Prostate gland (tissue), 2 donors: ENCODE measurements at regions not wholly inside any gene's neighbourhood (a gene's known extent, or its start where the extent isn't known, plus 50 kb on each side); places are given as distances from the start of the nearest gene placed in this dataset.

Source experiments
- DNase-seq: peaks from one replicate; pipeline ENCODE4 v3.0.0-alpha.2; 2019; ENCODE audit warnings: low spot score
- H3K27ac ChIP-seq, 2 donors: fragments of 200-600 bp; sonication (generic); 2 replicates each; pipeline ENCODE4 v1.5.1; 2017 to 2019
- H3K27me3 ChIP-seq: fragments of 200-600 bp; sonication (generic); replicated peaks from 2 replicates; pipeline ENCODE4 v1.5.1; 2019; ENCODE audit not compliant: insufficient read depth
- H3K36me3 ChIP-seq, 2 donors: fragments of 200-600 bp; sonication (generic); 1 replicate in 1 of 2; 2 replicates in 1 of 2; pipeline versions ENCODE4 v1.5.1 to v1.8.1; 2017 to 2019
- H3K4me1 ChIP-seq: fragments of 200-600 bp; sonication (generic); replicated peaks from 2 replicates; pipeline ENCODE4 v1.5.1; 2019
- H3K4me3 ChIP-seq, 2 donors: fragments of 200-600 bp; sonication (generic); 2 replicates each; pipeline ENCODE4 v1.5.1; 2017 to 2019
- H3K9me3 ChIP-seq: fragments of 200-600 bp; sonication (generic); 2 replicates; pipeline ENCODE4 v1.5.1; 2017
- CTCF ChIP-seq, 4 experiments: fragments of 200-600 bp in 2 of 4; fragments of 450-650 bp in 2 of 4; sonication (generic) in 2 of 4; IDR thresholded peaks; 1 replicate in 3 of 4; 2 replicates in 1 of 4; pipeline ENCODE4 v1.5.1; 2016 to 2019; ENCODE audit warnings: antibody characterized with exemption in 4 of 4, mild to moderate bottlenecking in 2 of 4, moderate library complexity in 2 of 4
- POLR2A ChIP-seq: fragments of 450-650 bp; IDR thresholded peaks from one replicate; pipeline ENCODE4 v1.6.1; 2016; ENCODE audit warnings: antibody characterized with exemption, mild to moderate bottlenecking
- POLR2AphosphoS5 ChIP-seq: sonication (generic); formaldehyde crosslinking; IDR thresholded peaks from one replicate; pipeline ENCODE4 v1.6.1; 2017; ENCODE audit warnings: antibody characterized with exemption
- WGBS: methylation state at CpG from one replicate; pipeline ENCODE4 v1.1.5; 2018; 5-methylcytosine and 5-hydroxymethylcytosine counted together
- intact Hi-C: fragments of 100-400 bp; cut with DNase I; formaldehyde crosslinking; loops from one replicate; pipeline ENCODE4 v1.14.2; 2022

- intact Hi-C loops: no loop called here
- Histone ChIP-seq H3K4me1 (no peaks in the 10 kb centered on the region), H3K36me3 (no peaks in the 10 kb centered on the region), H3K27me3 (no peaks in the 10 kb centered on the region), H3K27ac (no peak overlapping the region), H3K9me3 (no peaks in the 10 kb centered on the region), H3K4me3 (no peak overlapping the region)
- TF ChIP-seq POLR2A (no peak), CTCF (IDR thresholded peaks at IDR 0.05) (no peak), POLR2AphosphoS5 (no peak)
- no peak for DNase-seq
- 97% methylated on average over 2 of the region's 2 CpGs for WGBS
Observed at GRCh38 chr18:78087338-78087737, 837.7 kb downstream of the GALR1 start.

GRCh38 chr18:78090584-78090983, 840.9 kb downstream of the GALR1 start:
- Histone ChIP-seq H3K36me3 (no peaks in the 10 kb centered on the region), H3K4me1 (no peaks in the 10 kb centered on the region), H3K4me3 (no peak overlapping the region), H3K27ac (no peak overlapping the region), H3K9me3 (no peaks in the 10 kb centered on the region), H3K27me3 (no peaks in the 10 kb centered on the region)
- intact Hi-C loops: no loop called here
- 27% methylated on average over 11 of the region's 11 CpGs for WGBS
- no peak for DNase-seq
- no peak for TF ChIP-seq POLR2A
- no peak for TF ChIP-seq CTCF (IDR thresholded peaks at IDR 0.05)
- peak; percentile 23 for TF ChIP-seq POLR2AphosphoS5

GRCh38 chr18:78092901-78093300, 843.3 kb downstream of the GALR1 start:
- no peaks in the 10 kb centered on the region for H3K36me3 ChIP-seq
- no peaks in the 10 kb centered on the region for H3K4me1 ChIP-seq
- no peak overlapping the region for H3K27ac ChIP-seq
- intact Hi-C loops: no loop called here
- H3K27me3 ChIP-seq: no peaks in the 10 kb centered on the region
- TF ChIP-seq POLR2A (no peak), CTCF (IDR thresholded peaks at IDR 0.05) (no peak), POLR2AphosphoS5 (no peak)
- H3K9me3 ChIP-seq: no peaks in the 10 kb centered on the region
- WGBS: 93% methylated on average over 2 of the region's 2 CpGs
- no peak overlapping the region for H3K4me3 ChIP-seq
- DNase-seq: no peak

- DNase-seq: no peak
- no peaks in the 10 kb centered on the region for H3K36me3 ChIP-seq
- H3K27me3 ChIP-seq: no peaks in the 10 kb centered on the region
- no peak overlapping the region for H3K27ac ChIP-seq
- no peaks in the 10 kb centered on the region for H3K4me1 ChIP-seq
- 82% methylated on average over 15 of the region's 15 CpGs for WGBS
- intact Hi-C loops: no loop called here
- H3K4me3 ChIP-seq: no peak overlapping the region
- H3K9me3 ChIP-seq: no peaks in the 10 kb centered on the region
- TF ChIP-seq POLR2A: no peak
- TF ChIP-seq CTCF (IDR thresholded peaks at IDR 0.05): no peak
- TF ChIP-seq POLR2AphosphoS5: no peak
Observed at GRCh38 chr18:78099979-78100588, 850.4 kb downstream of the GALR1 start.

- no peak for TF ChIP-seq POLR2AphosphoS5
- TF ChIP-seq POLR2A: no peak
- WGBS: 95% methylated on average over 9 of the region's 9 CpGs
- H3K36me3 ChIP-seq: no peaks in the 10 kb centered on the region
- H3K4me3 ChIP-seq: no peak overlapping the region
- H3K27ac ChIP-seq: no peak overlapping the region
- H3K27me3 ChIP-seq: no peaks in the 10 kb centered on the region
- no peaks in the 10 kb centered on the region for H3K9me3 ChIP-seq
- no peaks in the 10 kb centered on the region for H3K4me1 ChIP-seq
- DNase-seq: no peak
- intact Hi-C loops: no loop called here
Observed at GRCh38 chr18:78101091-78101490, 851.4 kb downstream of the GALR1 start.
